T-helper 1 cell treated with Interleukin-12 subunit alpha and Interleukin-12 subunit beta and Interleukin-4 antibody, amounts not matched to agents 30 ng/mL and 1 ng/mL, for 36 hours (primary cell): ENCODE measurements at regions not wholly inside any gene's neighbourhood (a gene's known extent, or its start where the extent isn't known, plus 50 kb on each side); places are given as distances from the start of the nearest gene placed in this dataset.

Experiments
- intact Hi-C: fragments of 100-400 bp; cut with micrococcal nuclease; formaldehyde crosslinking; loops from one replicate; pipeline ENCODE4 v1.15.1; 2024

GRCh38 chr11:57100638-57101331 lies 81.0 kb upstream of the LRRC55 start:
- intact Hi-C loops = loop anchor here (1.0 kb wide), 1 partner anchor 16 kb away; no protein-coding TSS in a partner anchor

- intact Hi-C loops = no loop called here
Measured at GRCh38 chr11:57103899-57104605, 77.7 kb upstream of the LRRC55 start.

DNA sequence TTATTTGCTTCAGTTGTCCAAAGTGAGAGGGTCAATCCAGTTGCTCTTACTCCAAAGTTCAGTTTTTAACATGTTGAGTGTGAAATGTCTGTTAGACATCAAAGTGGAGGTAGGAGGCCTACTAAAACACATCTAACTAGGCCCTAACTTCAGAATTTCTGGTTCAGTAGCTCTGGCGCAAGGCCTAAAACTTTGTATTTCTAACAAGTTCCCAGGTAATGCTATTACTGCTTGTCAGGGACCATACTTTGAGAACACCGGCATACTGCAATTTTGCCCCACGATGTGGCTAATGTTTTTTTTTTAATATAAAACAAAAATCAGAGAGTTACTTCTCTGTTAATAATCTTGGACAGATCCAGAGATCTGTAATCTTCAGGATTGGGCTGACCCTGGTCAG lies 72.4 kb upstream of the LRRC55 start:
- intact Hi-C loops = no loop called here

DNA sequence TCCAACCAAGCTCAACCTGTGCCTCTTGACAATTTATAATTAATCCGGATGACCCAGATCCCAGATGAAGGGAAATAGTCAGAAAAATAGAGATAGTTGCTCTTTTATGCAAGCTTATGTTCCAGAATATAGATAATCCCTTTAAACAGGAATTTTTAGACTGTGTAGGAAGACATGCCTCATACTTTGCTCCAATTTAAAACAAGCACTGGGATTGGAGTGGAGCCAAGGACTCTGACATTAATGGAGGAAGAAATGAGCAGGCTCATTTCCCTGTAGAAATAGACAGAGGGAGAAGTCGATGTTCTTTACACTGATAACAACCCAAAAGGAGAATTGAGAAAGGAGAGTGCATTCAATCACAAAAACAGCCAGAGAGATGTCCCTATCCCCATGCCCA lies 70.1 kb upstream of the LRRC55 start:
- intact Hi-C loops = loop anchor here (10.0 kb wide), 1 partner anchor 267 kb away; no protein-coding TSS in a partner anchor

DNA sequence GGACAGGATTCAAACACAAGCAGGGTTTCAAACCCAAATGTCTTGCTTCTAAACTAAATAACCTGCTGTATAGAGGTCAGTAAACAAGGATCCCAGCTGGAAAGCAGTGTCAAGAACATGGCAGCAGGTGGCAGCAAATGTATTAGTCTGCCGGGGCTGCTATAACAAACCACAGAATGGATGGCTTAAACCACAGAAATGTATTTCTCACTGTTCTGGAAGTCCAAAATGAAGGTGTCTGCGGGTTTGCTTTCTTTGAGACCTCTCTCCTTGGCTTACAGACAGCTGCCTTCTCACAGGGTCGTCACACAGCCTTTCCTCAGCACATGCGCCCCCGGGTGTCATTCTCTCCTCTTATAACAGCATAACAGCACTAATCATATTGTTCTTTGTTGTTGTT lies 65.1 kb upstream of the LRRC55 start:
- intact Hi-C loops = loop anchor here (1.0 to 10.0 kb wide), 2 partner anchors 133 to 272 kb away; no protein-coding TSS in a partner anchor

DNA sequence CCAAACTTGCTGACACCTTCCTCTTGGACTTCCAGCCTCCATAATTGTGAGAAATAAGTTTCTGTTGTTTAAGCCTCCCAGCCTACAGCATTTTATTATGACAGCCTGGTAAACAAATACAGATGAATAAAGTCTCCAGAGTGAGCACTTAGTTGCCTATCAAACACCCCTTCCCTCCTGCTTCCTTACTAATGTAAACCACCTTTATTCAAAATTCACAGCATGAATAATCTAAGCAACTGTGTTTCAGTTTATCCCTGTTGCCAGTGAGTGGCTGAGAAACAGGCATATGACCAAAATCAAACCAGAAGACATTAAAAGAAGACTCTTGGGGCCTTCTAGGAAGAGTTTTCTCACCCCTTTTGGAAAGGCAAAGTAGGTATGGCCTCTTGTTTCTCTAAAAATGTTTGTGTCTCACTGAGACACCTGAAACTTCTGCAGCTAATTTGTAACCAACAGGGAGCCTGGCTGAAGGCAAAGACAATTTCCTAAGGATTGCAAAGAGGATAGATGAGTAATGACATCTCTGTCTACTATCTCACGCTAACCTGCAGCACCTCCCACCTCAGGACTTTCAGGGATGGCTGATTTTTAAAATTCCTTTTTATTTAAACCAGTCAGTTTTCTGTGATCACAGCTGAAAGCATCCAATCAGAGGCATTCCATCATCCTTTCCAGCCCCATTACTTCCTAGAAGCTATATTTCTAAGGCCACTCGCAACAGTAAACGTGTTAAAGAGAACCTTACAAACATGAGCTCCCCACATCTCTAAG lies 61.4 kb upstream of the LRRC55 start:
- intact Hi-C loops = no loop called here

DNA sequence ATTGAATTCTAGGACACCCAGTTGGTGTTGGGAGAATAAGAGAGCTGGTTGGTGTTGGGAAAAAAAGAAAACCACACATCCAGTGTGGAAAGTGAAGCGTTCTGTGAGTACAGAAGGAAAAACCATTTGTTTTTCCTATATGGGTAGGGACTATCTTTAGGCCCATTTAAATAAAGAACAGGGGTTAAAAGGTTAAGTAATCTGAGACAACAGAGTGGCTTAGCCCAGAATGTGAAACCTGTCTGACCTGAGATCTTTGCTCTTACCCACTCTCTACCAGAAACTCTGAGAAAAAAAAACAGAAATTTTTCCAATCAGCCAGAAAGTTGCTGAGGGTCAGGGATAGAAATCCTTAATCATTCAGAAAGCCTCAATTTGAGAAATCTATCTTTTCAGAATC lies 59.8 kb upstream of the LRRC55 start:
- intact Hi-C loops = no loop called here

DNA sequence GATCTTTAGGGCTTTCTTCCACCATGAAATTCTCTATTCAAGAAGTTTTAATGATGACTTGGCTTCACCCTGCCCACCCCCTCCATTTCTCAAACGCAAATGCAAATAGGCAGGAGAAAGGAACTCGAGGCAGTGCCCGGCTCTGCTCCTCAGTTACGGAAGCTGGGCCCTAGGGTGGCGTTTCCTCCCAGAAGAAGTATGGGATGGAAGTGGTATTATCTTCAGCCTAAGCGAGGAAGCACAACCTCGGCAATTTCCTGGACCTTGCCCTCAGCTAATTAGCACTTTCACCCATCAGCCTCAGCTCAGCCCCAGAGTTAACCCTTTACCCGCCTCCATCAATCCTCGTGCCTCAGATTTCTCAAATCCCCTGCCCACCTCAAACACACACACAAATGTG lies 58.2 kb upstream of the LRRC55 start:
- intact Hi-C loops = no loop called here

- intact Hi-C loops = no loop called here
Measured at GRCh38 chr11:57124505-57124904, 57.2 kb upstream of the LRRC55 start.

DNA sequence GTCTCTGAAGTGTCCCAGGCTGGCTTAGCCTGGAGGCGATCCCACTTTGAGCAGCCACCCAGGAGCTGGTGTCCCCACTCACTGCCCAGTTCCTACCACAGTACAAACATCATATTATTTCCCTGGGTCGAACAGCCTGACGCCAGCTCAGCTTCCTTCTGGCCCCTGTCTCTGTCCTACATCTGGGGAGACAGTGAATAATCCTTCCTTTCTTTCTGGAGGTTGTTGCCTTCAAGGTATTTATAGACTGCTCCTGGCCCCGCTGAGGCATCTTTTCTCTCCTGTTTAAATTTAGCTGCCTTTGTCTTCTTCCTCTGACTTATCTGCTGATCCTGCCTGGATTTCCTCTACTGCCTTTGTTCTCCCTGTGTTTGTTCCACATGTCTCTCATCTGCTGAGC lies 56.8 kb upstream of the LRRC55 start:
- intact Hi-C loops = no loop called here

- intact Hi-C loops = no loop called here
Measured at GRCh38 chr11:57126766-57127400, 54.9 kb upstream of the LRRC55 start.

DNA sequence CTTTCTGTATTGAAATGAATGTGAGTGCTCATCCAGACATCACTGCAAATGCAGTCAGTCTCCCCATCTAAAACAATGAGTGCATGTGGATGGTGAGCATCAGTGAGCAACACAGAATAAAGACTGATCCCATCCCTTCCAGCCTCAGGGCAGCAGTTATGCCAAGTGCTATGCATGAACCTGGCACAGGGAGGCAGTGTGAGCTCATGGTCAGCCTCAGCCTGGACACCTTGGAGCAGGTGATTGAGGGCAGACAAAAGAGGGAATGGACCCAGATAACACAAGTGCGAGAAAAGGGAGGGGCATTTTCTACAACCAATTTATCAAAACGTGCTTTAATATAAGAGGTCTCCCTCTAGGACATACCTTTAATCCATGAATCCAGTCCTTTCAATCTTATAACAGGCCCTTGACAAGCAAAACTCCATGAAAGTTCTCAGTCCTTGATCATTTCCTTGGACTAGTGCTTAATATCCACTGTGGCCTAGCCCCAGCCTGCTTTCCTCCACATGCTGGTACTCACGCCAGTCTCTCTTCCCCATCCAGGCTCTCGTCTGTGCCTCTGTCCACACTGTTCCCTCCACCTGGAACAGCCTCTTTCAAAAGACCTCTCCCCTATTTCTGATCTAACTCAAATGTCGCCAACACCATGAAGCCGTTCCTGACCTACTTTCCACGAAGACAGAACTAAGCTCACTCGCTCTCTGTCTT lies 50.5 kb upstream of the LRRC55 start:
- intact Hi-C loops = no loop called here
